Neural progenitor cell (in vitro differentiated cells): ENCODE measurements at regions not wholly inside any gene's neighbourhood (a gene's known extent, or its start where the extent isn't known, plus 50 kb on each side); places are given as distances from the start of the nearest gene placed in this dataset.

Source experiments
- EZH2 ChIP-seq: fragments of 200-600 bp; sonication (generic); IDR thresholded peaks from 2 replicates; pipeline ENCODE4 v1.6.1; 2017; ENCODE audit warnings: antibody characterized with exemption, mild to moderate bottlenecking, moderate library complexity
- EZH2phosphoT487 ChIP-seq: fragments of 200-600 bp; sonication (generic); IDR thresholded peaks from 2 replicates; pipeline ENCODE4 v1.6.1; 2017; ENCODE audit warnings: antibody characterized with exemption
- TF ChIP-seq, protein P1 (sequence below): fragments of 200-600 bp; sonication (generic); IDR thresholded peaks from 2 replicates; pipeline ENCODE4 v1.5.1; 2017; ENCODE audit warnings: antibody characterized with exemption, mild to moderate bottlenecking

DNA sequence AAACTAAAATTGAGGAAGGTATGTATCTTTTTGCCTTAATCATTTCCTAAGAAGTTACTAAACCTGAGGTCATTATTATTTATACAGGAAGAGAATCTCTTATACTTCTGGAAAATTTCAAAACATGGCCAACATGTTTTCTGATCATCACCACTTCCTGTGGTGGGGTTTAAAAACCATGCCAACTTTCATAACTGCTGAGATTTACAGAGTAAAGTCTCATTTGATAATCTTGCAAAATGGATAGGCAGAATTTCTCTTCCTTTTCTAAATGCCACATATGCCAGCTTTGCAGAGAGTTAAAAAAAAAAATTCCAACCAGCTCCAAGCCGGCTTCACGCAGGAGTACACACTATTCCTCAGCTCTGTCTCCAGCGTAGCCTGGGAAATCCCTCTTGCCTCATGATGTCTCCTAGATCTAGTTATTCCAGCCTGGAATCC is 124.3 kb upstream of the SPRED1 start:
- TF ChIP-seq, protein P1, sequence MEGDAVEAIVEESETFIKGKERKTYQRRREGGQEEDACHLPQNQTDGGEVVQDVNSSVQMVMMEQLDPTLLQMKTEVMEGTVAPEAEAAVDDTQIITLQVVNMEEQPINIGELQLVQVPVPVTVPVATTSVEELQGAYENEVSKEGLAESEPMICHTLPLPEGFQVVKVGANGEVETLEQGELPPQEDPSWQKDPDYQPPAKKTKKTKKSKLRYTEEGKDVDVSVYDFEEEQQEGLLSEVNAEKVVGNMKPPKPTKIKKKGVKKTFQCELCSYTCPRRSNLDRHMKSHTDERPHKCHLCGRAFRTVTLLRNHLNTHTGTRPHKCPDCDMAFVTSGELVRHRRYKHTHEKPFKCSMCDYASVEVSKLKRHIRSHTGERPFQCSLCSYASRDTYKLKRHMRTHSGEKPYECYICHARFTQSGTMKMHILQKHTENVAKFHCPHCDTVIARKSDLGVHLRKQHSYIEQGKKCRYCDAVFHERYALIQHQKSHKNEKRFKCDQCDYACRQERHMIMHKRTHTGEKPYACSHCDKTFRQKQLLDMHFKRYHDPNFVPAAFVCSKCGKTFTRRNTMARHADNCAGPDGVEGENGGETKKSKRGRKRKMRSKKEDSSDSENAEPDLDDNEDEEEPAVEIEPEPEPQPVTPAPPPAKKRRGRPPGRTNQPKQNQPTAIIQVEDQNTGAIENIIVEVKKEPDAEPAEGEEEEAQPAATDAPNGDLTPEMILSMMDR, result no peak
- no peak for TF ChIP-seq EZH2
- no peak for TF ChIP-seq EZH2phosphoT487
